ENCODE measurements at regions not wholly inside any gene's neighbourhood (a gene's known extent, or its start where the extent isn't known, plus 50 kb on each side); places are given as distances from the start of the nearest gene placed in this dataset.

DNA sequence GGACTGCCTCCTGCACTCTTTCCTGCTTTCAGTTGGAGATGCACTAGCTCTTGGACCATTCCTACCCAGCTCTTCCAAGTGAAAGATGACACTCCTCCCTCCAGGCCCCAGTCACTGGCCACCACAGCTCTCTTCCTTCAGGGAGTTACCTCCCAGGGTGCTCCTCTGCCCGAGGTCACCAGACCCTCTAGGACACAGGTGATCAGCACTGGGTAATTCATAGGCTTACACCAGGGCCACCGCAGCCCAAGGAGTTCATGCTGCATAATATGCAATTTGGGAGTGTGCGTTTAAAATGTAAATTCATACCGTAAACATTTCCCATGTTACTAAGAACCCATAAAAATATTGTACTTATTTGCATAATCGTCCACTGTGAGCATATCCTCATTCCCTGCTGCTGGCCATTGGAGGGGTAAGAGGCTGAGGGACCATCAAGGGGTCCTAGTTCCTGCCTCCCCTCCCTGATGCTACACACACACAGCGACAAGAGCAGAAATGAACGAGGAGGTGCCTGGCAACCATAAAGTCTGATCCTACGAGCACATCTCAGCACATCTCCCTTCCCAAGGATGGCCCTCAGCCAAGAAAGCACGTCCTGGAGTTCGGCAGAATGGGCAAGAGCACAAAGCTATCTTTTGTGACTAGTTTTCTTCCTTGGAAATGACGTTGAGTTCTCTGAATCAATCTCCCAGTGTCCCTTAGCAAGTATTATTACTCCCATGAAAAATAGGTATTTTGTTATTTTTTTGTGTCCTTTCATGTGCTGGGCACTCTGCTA, 222.9 kb upstream of the RAB4A start:
- Histone ChIP-seq H3K4me2 (ENCODE audit: low read length, poor library complexity, severe bottlenecking) (no peak overlapping the region), H3K79me1 (replicated peaks; ENCODE audit: low read length, poor library complexity, severe bottlenecking) (no peaks in the 10 kb centered on the region), H3K9ac (ENCODE audit: low read length) (no peak overlapping the region), H4K8ac (ENCODE audit: low read length) (no peak overlapping the region), H3K4me3 (ENCODE audit: insufficient read depth in 1 of 2, low read depth in 1 of 2, low read length in 2 of 2) (no peak overlapping the region), H3K27me3 (ENCODE audit: control insufficient read depth in 1 of 2, insufficient read depth in 1 of 2, low read length in 2 of 2) (peaks cover 19 to 24% of the 10 kb centered on the region in 2 experiments), H3K4ac (ENCODE audit: low read depth in 1 of 2, low read length in 2 of 2) (no peak overlapping the region), H2AK5ac (ENCODE audit: low read length, severe bottlenecking) (no peak overlapping the region), H2BK120ac (ENCODE audit: low read depth, low read length) (no peak overlapping the region), H3K27ac (ENCODE audit: low read length, poor library complexity, severe bottlenecking) (no peak overlapping the region), H2BK5ac (ENCODE audit: low read depth, low read length, poor library complexity, severe bottlenecking) (no peak overlapping the region), H2BK15ac (ENCODE audit: low read depth, poor library complexity, severe bottlenecking) (no peak overlapping the region), H3K4me1 (ENCODE audit: control insufficient read depth, insufficient read depth, low read depth, low read length) (no peaks in the 10 kb centered on the region), H3K36me3 (ENCODE audit: control insufficient read depth in 1 of 2, insufficient read depth in 2 of 2, low read depth in 1 of 2, low read length in 2 of 2) (no peaks in the 10 kb centered on the region), H2BK12ac (ENCODE audit: low read length in 2 of 2) (no peak overlapping the region), H3K9me3 (ENCODE audit: control insufficient read depth, low read length) (peaks cover 3% of the 10 kb centered on the region), H3K14ac (ENCODE audit: low read length in 2 of 2) (no peak overlapping the region), H2AFZ (ENCODE audit: low read depth, low read length) (no peak overlapping the region), H3K23ac (ENCODE audit: low read length in 2 of 2) (no peak overlapping the region), H4K91ac (ENCODE audit: low read length) (no peak overlapping the region), H3K18ac (ENCODE audit: low read depth in 1 of 2, low read length in 2 of 2) (no peak overlapping the region)
- DNase-seq: no peak
- WGBS: 85% methylated on average over 8 of the region's 11 CpGs

DNA sequence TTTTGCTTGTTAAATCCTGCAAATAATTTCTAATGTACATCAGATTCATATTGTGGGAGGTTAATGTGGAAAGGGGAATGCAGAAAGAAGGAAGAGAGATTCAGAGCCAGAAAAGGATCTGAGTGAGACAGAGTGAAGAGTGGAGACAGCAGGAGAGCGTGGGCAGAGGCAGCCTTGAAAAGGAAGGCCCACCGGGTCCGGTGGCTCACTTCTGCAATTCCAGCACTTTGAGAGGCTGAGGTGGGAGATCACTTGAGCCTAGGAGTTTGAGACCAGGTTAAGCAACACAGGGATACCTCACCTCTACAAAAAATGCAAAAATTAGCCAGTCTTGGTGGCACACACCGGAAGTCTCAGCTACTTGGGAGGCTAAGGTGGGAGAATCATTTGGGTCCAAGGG, 222.0 kb upstream of the RAB4A start:
- Histone ChIP-seq H3K9ac (ENCODE audit: low read length) (no peak overlapping the region), H4K91ac (ENCODE audit: low read length) (no peak overlapping the region), H3K4me2 (ENCODE audit: low read length, poor library complexity, severe bottlenecking) (no peak overlapping the region), H3K27ac (ENCODE audit: low read length, poor library complexity, severe bottlenecking) (no peak overlapping the region), H3K23ac (ENCODE audit: low read length in 2 of 2) (no peak overlapping the region), H2BK120ac (ENCODE audit: low read depth, low read length) (no peak overlapping the region), H3K9me3 (ENCODE audit: control insufficient read depth, low read length) (peaks cover 3% of the 10 kb centered on the region), H3K14ac (ENCODE audit: low read length in 2 of 2) (no peak overlapping the region), H3K27me3 (ENCODE audit: control insufficient read depth in 1 of 2, insufficient read depth in 1 of 2, low read length in 2 of 2) (peaks cover 25 to 30% of the 10 kb centered on the region in 2 experiments), H3K18ac (ENCODE audit: low read depth in 1 of 2, low read length in 2 of 2) (no peak overlapping the region), H3K79me1 (replicated peaks; ENCODE audit: low read length, poor library complexity, severe bottlenecking) (no peaks in the 10 kb centered on the region), H2AFZ (ENCODE audit: low read depth, low read length) (no peak overlapping the region), H2BK5ac (ENCODE audit: low read depth, low read length, poor library complexity, severe bottlenecking) (no peak overlapping the region), H3K4ac (ENCODE audit: low read depth in 1 of 2, low read length in 2 of 2) (no peak overlapping the region), H3K4me3 (ENCODE audit: insufficient read depth in 1 of 2, low read depth in 1 of 2, low read length in 2 of 2) (no peak overlapping the region), H3K36me3 (ENCODE audit: control insufficient read depth in 1 of 2, insufficient read depth in 2 of 2, low read depth in 1 of 2, low read length in 2 of 2) (no peaks in the 10 kb centered on the region), H2AK5ac (ENCODE audit: low read length, severe bottlenecking) (no peak overlapping the region), H2BK15ac (ENCODE audit: low read depth, poor library complexity, severe bottlenecking) (no peak overlapping the region), H2BK12ac (ENCODE audit: low read length in 2 of 2) (no peak overlapping the region), H4K8ac (ENCODE audit: low read length) (no peak overlapping the region), H3K4me1 (ENCODE audit: control insufficient read depth, insufficient read depth, low read depth, low read length) (no peaks in the 10 kb centered on the region)
- no peak for DNase-seq
- 98% methylated on average over 2 of the region's 4 CpGs for WGBS

DNA sequence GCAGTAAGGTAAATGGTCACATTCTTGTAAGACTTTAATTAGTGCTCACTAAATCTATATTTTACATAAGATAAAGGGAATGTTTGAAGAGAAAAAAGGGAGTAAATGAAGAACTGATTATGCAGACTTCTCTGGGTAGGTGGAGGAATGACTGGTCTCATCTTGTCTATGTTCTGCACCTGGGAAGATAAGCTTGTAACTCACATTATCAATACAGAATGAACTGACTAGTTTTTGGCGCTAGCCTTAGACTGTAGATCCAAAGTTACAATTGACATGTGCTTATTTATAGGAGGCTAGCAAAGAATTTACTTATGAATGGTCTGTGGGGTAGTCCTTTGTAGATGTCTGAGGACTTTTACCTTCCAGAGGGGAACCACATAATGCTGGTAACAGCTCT, 214.9 kb upstream of the RAB4A start:
- Histone ChIP-seq H2BK12ac (ENCODE audit: low read length in 2 of 2) (no peak overlapping the region), H3K23ac (ENCODE audit: low read length in 2 of 2) (no peak overlapping the region), H3K27ac (ENCODE audit: low read length, poor library complexity, severe bottlenecking) (no peak overlapping the region), H3K4me1 (ENCODE audit: control insufficient read depth, insufficient read depth, low read depth, low read length) (peaks cover 3% of the 10 kb centered on the region), H2BK15ac (ENCODE audit: low read depth, poor library complexity, severe bottlenecking) (no peak overlapping the region), H2BK5ac (ENCODE audit: low read depth, low read length, poor library complexity, severe bottlenecking) (no peak overlapping the region), H3K36me3 (ENCODE audit: control insufficient read depth in 1 of 2, insufficient read depth in 2 of 2, low read depth in 1 of 2, low read length in 2 of 2) (no peaks in the 10 kb centered on the region), H3K9ac (ENCODE audit: low read length) (no peak overlapping the region), H3K79me1 (replicated peaks; ENCODE audit: low read length, poor library complexity, severe bottlenecking) (no peaks in the 10 kb centered on the region), H3K4me3 (ENCODE audit: insufficient read depth in 1 of 2, low read depth in 1 of 2, low read length in 2 of 2) (no peak overlapping the region), H3K4me2 (ENCODE audit: low read length, poor library complexity, severe bottlenecking) (no peak overlapping the region), H4K8ac (ENCODE audit: low read length) (no peak overlapping the region), H3K4ac (ENCODE audit: low read depth in 1 of 2, low read length in 2 of 2) (no peak overlapping the region), H2AFZ (ENCODE audit: low read depth, low read length) (no peak overlapping the region), H4K91ac (ENCODE audit: low read length) (no peak overlapping the region), H2AK5ac (ENCODE audit: low read length, severe bottlenecking) (no peak overlapping the region), H3K14ac (ENCODE audit: low read length in 2 of 2) (no peak overlapping the region), H3K27me3 (ENCODE audit: control insufficient read depth in 1 of 2, insufficient read depth in 1 of 2, low read length in 2 of 2) (peaks cover 29 to 43% of the 10 kb centered on the region in 2 experiments), H3K9me3 (ENCODE audit: control insufficient read depth, low read length) (no peaks in the 10 kb centered on the region), H3K18ac (ENCODE audit: low read depth in 1 of 2, low read length in 2 of 2) (no peak overlapping the region), H2BK120ac (ENCODE audit: low read depth, low read length) (no peak overlapping the region)
- DNase-seq: no peak
- 100% methylated on average over 1 of the region's 1 CpG for WGBS

DNA sequence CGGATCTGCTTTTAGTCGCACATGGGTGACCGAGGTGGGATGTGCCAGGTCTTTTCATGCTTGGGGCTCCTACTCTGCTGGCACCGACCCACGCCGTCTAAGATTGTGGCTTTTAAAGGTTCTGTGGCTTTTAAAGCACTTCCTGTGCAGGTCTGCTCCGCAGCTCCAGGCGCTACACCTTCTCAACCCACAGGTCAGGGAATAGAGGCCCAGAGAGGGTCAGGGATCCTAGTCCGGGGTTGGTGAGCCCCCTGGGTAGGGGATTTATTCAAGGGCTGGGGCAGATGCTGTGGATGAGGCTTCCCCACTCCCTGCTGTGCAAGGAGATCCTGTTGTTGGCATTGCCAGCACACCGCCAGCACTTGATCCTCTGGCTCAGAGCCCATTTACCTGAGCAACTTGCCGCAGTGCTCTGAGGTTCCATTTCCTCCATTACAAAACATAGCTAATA, 212.8 kb upstream of the RAB4A start:
- 89% methylated on average over 11 of the region's 11 CpGs for WGBS
- Histone ChIP-seq H3K4ac (ENCODE audit: low read depth in 1 of 2, low read length in 2 of 2) (no peak overlapping the region), H2AFZ (ENCODE audit: low read depth, low read length) (no peak overlapping the region), H3K4me2 (ENCODE audit: low read length, poor library complexity, severe bottlenecking) (no peak overlapping the region), H3K27me3 (ENCODE audit: control insufficient read depth in 1 of 2, insufficient read depth in 1 of 2, low read length in 2 of 2) (peaks cover 37 to 47% of the 10 kb centered on the region in 2 experiments), H3K79me1 (replicated peaks; ENCODE audit: low read length, poor library complexity, severe bottlenecking) (no peaks in the 10 kb centered on the region), H4K8ac (ENCODE audit: low read length) (peak overlapping the region; percentile 14), H3K18ac (ENCODE audit: low read depth in 1 of 2, low read length in 2 of 2) (no peak overlapping the region), H3K14ac (ENCODE audit: low read length in 2 of 2) (no peak overlapping the region), H4K91ac (ENCODE audit: low read length) (peak overlapping the region; percentile 78), H2BK12ac (ENCODE audit: low read length in 2 of 2) (no peak overlapping the region), H2BK15ac (ENCODE audit: low read depth, poor library complexity, severe bottlenecking) (no peak overlapping the region), H3K36me3 (ENCODE audit: control insufficient read depth in 1 of 2, insufficient read depth in 2 of 2, low read depth in 1 of 2, low read length in 2 of 2) (no peaks in the 10 kb centered on the region), H2AK5ac (ENCODE audit: low read length, severe bottlenecking) (no peak overlapping the region), H3K27ac (ENCODE audit: low read length, poor library complexity, severe bottlenecking) (no peak overlapping the region), H3K4me1 (ENCODE audit: control insufficient read depth, insufficient read depth, low read depth, low read length) (peaks cover 3% of the 10 kb centered on the region), H2BK120ac (ENCODE audit: low read depth, low read length) (no peak overlapping the region), H3K4me3 (ENCODE audit: insufficient read depth in 1 of 2, low read depth in 1 of 2, low read length in 2 of 2) (no peak overlapping the region), H3K9ac (ENCODE audit: low read length) (no peak overlapping the region), H3K23ac (ENCODE audit: low read length in 2 of 2) (no peak overlapping the region), H2BK5ac (ENCODE audit: low read depth, low read length, poor library complexity, severe bottlenecking) (no peak overlapping the region), H3K9me3 (ENCODE audit: control insufficient read depth, low read length) (no peaks in the 10 kb centered on the region)
- no peak for DNase-seq
